ENCODE measurements at regions not wholly inside any gene's neighbourhood (a gene's known extent, or its start where the extent isn't known, plus 50 kb on each side); places are given as distances from the start of the nearest gene placed in this dataset.

DNA sequence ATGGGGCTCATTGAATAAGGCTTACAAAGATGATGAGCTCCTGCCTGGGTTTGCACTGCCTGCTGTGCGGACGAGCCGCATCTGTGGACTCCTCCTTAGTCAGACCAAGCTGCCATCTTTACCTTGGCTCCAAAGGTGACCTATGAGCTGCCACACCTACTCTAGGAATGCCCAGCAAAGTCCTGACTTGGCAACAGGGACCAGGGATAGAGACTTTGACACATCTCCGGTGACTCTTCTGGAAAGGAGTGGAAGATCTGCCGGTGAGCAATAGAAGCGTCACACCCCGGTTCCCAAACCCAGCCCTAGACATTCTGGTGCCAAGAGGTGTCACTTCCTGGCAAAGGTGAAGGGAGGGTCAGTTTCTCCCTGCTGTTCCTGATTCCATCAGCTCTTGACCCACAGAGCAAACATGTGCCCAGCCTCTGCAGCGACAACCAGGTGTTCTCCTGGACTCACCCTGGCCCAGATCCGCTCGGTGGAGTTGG lies 50.2 kb upstream of the GTF3A start:
- Mint-ChIP-seq H3K27ac (no peak overlapping the region), H3K27me3 (ENCODE audit: insufficient read depth) (peaks cover 26% of the 10 kb centered on the region), H3K4me1 (ENCODE audit: low read depth) (peaks cover 26% of the 10 kb centered on the region), H3K36me3 (ENCODE audit: low read depth) (no peaks in the 10 kb centered on the region), H3K9me3 (no peaks in the 10 kb centered on the region), H3K4me3 (no peak overlapping the region)
- DNase-seq (ENCODE audit: low spot score): no peak
- intact Hi-C loops (cut with micrococcal nuclease): loop anchor here (1.0 to 2.0 kb wide), 6 partner anchors 12 to 582 kb away; partner anchors contain the start of genes GTF3A and MTIF3
